HCT116 (cell line): ENCODE measurements at regions not wholly inside any gene's neighbourhood (a gene's known extent, or its start where the extent isn't known, plus 50 kb on each side); places are given as distances from the start of the nearest gene placed in this dataset.
"Not testable (repeated sequence)": the region's sequence is repeated elsewhere in the genome, so short reads cannot be mapped to it uniquely, and the experiment has no call there.

Experiments
- ATAC-seq: fragments of 200-7000 bp; cut with Tn5 transposase; 2 replicates; pipeline ENCODE4 v1.9.1; 2020; ENCODE audit warnings: mild to moderate bottlenecking, moderate library complexity
- BruUV-seq: library from RNA; stranded (reverse); fragments of 400-500 nt; replicated peaks from 2 replicates; lab custom pipeline; 2021; lab: Mats Ljungman, UMichigan
- CTCF ChIA-PET: fragments of 300-600 bp; sonication (Branson Sonifier 250); formaldehyde crosslinking; loops from one replicate; lab custom pipeline; 2021; ENCODE audit warnings: antibody characterized with exemption; lab: Charles Lee
- POLR2A ChIA-PET: fragments of 300-600, 350-600 bp; sonication (Branson Sonifier 250); formaldehyde crosslinking; loops from one replicate; lab custom pipeline; 2021; ENCODE audit warnings: antibody characterized with exemption; lab: Charles Lee
- RAD21 ChIA-PET, 2 experiments: fragments of 300-600 bp; sonication (Branson Sonifier 250); formaldehyde crosslinking; loops; one replicate each; lab custom pipeline; 2023; ENCODE audit warnings: low total read pairs in 2 of 2; ENCODE audit not compliant: uncharacterized antibody in 2 of 2, unreplicated experiment in 2 of 2, low non-redundant PET in 1 of 2; lab: Charles Lee
- DNase-seq: peaks from one replicate; pipeline ENCODE4 v3.0.0-alpha.2; 2010; ENCODE audit warnings: low read depth, low spot score
- H2AFZ ChIP-seq: fragments of 200-600 bp; shearing (Covaris generic), sonication (generic); 2 replicates; pipeline ENCODE4 v1.6.1; 2017; ENCODE audit warnings: low read depth, mixed run types, mixed read lengths, antibody characterized with exemption, low read length; ENCODE audit not compliant: poor library complexity, severe bottlenecking
- H3K27ac ChIP-seq: 2 replicates; pipeline ENCODE4 v1.5.1; 2012; ENCODE audit warnings: low read depth, low read length
- H3K27me3 ChIP-seq: fragments of 200-600 bp; sonication (generic); 2 replicates; pipeline ENCODE4 v1.6.1; 2016; ENCODE audit warnings: mixed run types, low read length, mixed read lengths; ENCODE audit not compliant: insufficient read depth
- H3K36me3 ChIP-seq, 2 experiments: fragments of 200-500 bp in 1 of 2; fragments of 200-600 bp in 1 of 2; sonication (Bioruptor generic) in 1 of 2; sonication (generic) in 1 of 2; 2 replicates each; pipeline versions ENCODE4 v1.5.1 to v1.6.1; 2014 to 2016; ENCODE audit warnings: low read length in 2 of 2, inconsistent platforms in 1 of 2, mixed read lengths in 1 of 2, mixed run types in 1 of 2; ENCODE audit not compliant: insufficient read depth in 2 of 2, control insufficient read depth in 1 of 2
- H3K4me1 ChIP-seq, 2 experiments: fragments of 200-600 bp in 1 of 2; sonication (generic) in 1 of 2; 2 replicates each; pipeline versions ENCODE4 v1.5.1 to v1.6.1; 2012 to 2017; ENCODE audit warnings: low read length in 2 of 2, inconsistent platforms in 1 of 2, mild to moderate bottlenecking in 1 of 2, mixed read lengths in 1 of 2, mixed run types in 1 of 2, moderate library complexity in 1 of 2; ENCODE audit not compliant: insufficient read depth in 2 of 2, control insufficient read depth in 1 of 2
- H3K4me2 ChIP-seq: fragments of 200-600 bp; sonication (generic); 2 replicates; pipeline ENCODE4 v1.6.1; 2017; ENCODE audit warnings: mixed run types, low read length, mixed read lengths
- H3K4me3 ChIP-seq, 2 experiments: fragments of 200-600 bp in 1 of 2; sonication (generic) in 1 of 2; replicated peaks in 1 of 2; 2 replicates each; pipeline ENCODE4 v1.5.1; 2011 to 2016; ENCODE audit warnings: low read length in 2 of 2, control low read depth in 1 of 2, low read depth in 1 of 2, mild to moderate bottlenecking in 1 of 2, mixed read lengths in 1 of 2, mixed run types in 1 of 2
- H3K79me2 ChIP-seq: fragments of 200-600 bp; sonication (generic); 2 replicates; pipeline ENCODE4 v1.6.1; 2017; ENCODE audit warnings: mild to moderate bottlenecking, mixed run types, low read length, moderate library complexity, mixed read lengths; ENCODE audit not compliant: insufficient read depth
- H3K9ac ChIP-seq: fragments of 200-600 bp; sonication (generic); 2 replicates; pipeline ENCODE4 v1.6.1; 2016; ENCODE audit warnings: low read length, mixed read lengths
- H3K9me2 ChIP-seq: fragments of 200-600 bp; sonication (generic), shearing (Covaris generic); 2 replicates; pipeline ENCODE4 v1.6.1; 2017; ENCODE audit warnings: mixed run types, mild to moderate bottlenecking, moderate library complexity; ENCODE audit not compliant: insufficient read depth
- H3K9me3 ChIP-seq, 2 experiments: fragments of 200-500 bp in 1 of 2; fragments of 200-600 bp in 1 of 2; sonication (Bioruptor generic) in 1 of 2; sonication (generic) in 1 of 2; 2 replicates each; pipeline ENCODE4 v1.6.1; 2014 to 2017; ENCODE audit warnings: low read length in 2 of 2, mixed read lengths in 2 of 2, inconsistent platforms in 1 of 2, low read depth in 1 of 2, mild to moderate bottlenecking in 1 of 2, mixed run types in 1 of 2, moderate library complexity in 1 of 2; ENCODE audit not compliant: control insufficient read depth in 1 of 2, insufficient read depth in 1 of 2
- H4K20me1 ChIP-seq: fragments of 200-600 bp; sonication (generic), shearing (Covaris generic); 2 replicates; pipeline ENCODE4 v1.6.1; 2017; ENCODE audit warnings: mixed run types, mild to moderate bottlenecking, moderate library complexity; ENCODE audit not compliant: insufficient read depth
- CEBPB ChIP-seq: IDR thresholded peaks from 2 replicates; pipeline ENCODE4 v1.6.1; 2012; ENCODE audit warnings: low read depth
- EGR1 ChIP-seq: IDR thresholded peaks from 2 replicates; pipeline ENCODE4 v1.6.1; 2012; ENCODE audit warnings: low read depth
- ELF1 ChIP-seq: IDR thresholded peaks from 2 replicates; pipeline ENCODE4 v1.6.1; 2012; ENCODE audit warnings: low read depth, borderline replicate concordance
- EZH2 ChIP-seq: fragments of 200-600 bp; sonication (generic); IDR thresholded peaks from 2 replicates; pipeline ENCODE4 v1.6.1; 2017; ENCODE audit warnings: antibody characterized with exemption, mixed run types
- FOSL1 ChIP-seq: IDR thresholded peaks from 2 replicates; pipeline ENCODE4 v1.6.1; 2012; ENCODE audit warnings: low read depth
- POLR2A ChIP-seq: IDR thresholded peaks from 2 replicates; pipeline ENCODE4 v1.7.0; 2011; ENCODE audit warnings: borderline replicate concordance; ENCODE audit not compliant: insufficient read depth, insufficient read length; ENCODE audit errors: extremely low read depth
- RAD21 ChIP-seq: IDR thresholded peaks from 2 replicates; pipeline ENCODE4 v1.6.1; 2012; ENCODE audit warnings: low read depth, mild to moderate bottlenecking
- SP1 ChIP-seq: IDR thresholded peaks from 2 replicates; pipeline ENCODE4 v1.6.1; 2012; ENCODE audit warnings: low read depth
- YY1 ChIP-seq: IDR thresholded peaks from 2 replicates; pipeline ENCODE4 v1.6.1; 2011; ENCODE audit warnings: low read length, low read depth, moderate library complexity, mild to moderate bottlenecking; ENCODE audit not compliant: insufficient replicate concordance; ENCODE audit errors: extremely low read depth
- ZFX ChIP-seq: fragments of 450-650 bp; IDR thresholded peaks from 2 replicates; pipeline ENCODE4 v1.6.1; 2017
- ZNF274 ChIP-seq: fragments of 200-500 bp; sonication (Bioruptor generic); IDR thresholded peaks from 2 replicates; pipeline ENCODE4 v1.6.1; 2014; ENCODE audit warnings: mild to moderate bottlenecking, low read depth, low read length, inconsistent platforms
- intact Hi-C: fragments of 100-400 bp; cut with micrococcal nuclease; formaldehyde crosslinking; loops from 2 replicates; pipeline ENCODE4 v1.10.0; 2022
- TF ChIP-seq, protein P1 (sequence below), 3 experiments: fragments of 200-600 bp in 1 of 3; sonication (generic) in 1 of 3; IDR thresholded peaks in 2 of 3; conservative IDR thresholded peaks in 1 of 3; 2 replicates each; pipeline ENCODE4 v1.5.1; 2012 to 2017; ENCODE audit warnings: low read depth in 2 of 3, low read length in 2 of 3, antibody characterized with exemption in 1 of 3, borderline replicate concordance in 1 of 3, control low read depth in 1 of 3, mild to moderate bottlenecking in 1 of 3, mixed read lengths in 1 of 3, mixed run types in 1 of 3, moderate library complexity in 1 of 3; ENCODE audit not compliant: insufficient read depth in 1 of 3
- TF ChIP-seq, protein P2 (sequence below): IDR thresholded peaks from 2 replicates; pipeline ENCODE4 v1.6.1; 2012
- TF ChIP-seq, protein P3 (sequence below): IDR thresholded peaks from 2 replicates; pipeline ENCODE4 v1.6.1; 2012; ENCODE audit warnings: low read depth

DNA sequence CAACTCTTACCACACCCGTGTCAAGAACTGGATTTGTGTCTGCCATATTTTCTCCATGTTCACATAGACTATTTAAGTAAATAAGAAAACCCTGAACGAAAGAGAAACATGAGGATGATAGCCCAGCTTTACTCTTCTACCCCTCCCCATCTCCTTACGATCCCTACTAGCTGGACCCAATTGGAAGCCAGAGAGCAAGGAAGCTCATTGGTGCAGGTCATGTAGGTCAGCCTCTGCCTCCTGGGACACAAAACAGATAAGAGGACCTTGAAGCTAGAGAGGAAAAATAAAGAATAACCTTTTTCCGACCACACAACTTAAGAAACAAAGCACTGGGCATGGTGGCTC is 124.6 kb upstream of the ATF7IP start:
- Histone ChIP-seq H3K9me2 (no peaks in the 10 kb centered on the region), H3K4me3 (no peak overlapping the region), H4K20me1 (no peaks in the 10 kb centered on the region), H3K79me2 (no peaks in the 10 kb centered on the region), H3K9ac (no peak overlapping the region), H3K4me2 (no peak overlapping the region), H3K9me3 (0 out of 4 replicates have a peak, but pooled peaks cover 0 to 3% of the 10 kb centered on the region in 2 experiments), H3K27me3 (no peaks in the 10 kb centered on the region), H2AFZ (no peak overlapping the region), H3K4me1 (no peaks in the 10 kb centered on the region; a peak in 1 of 4 replicates), H3K27ac (no peak overlapping the region), H3K36me3 (no peaks in the 10 kb centered on the region)
- CTCF ChIA-PET = no interaction called here
- DNase-seq (no peak), ATAC-seq (no peak)
- POLR2A ChIA-PET = no interaction called here
- TF ChIP-seq, protein P1, sequence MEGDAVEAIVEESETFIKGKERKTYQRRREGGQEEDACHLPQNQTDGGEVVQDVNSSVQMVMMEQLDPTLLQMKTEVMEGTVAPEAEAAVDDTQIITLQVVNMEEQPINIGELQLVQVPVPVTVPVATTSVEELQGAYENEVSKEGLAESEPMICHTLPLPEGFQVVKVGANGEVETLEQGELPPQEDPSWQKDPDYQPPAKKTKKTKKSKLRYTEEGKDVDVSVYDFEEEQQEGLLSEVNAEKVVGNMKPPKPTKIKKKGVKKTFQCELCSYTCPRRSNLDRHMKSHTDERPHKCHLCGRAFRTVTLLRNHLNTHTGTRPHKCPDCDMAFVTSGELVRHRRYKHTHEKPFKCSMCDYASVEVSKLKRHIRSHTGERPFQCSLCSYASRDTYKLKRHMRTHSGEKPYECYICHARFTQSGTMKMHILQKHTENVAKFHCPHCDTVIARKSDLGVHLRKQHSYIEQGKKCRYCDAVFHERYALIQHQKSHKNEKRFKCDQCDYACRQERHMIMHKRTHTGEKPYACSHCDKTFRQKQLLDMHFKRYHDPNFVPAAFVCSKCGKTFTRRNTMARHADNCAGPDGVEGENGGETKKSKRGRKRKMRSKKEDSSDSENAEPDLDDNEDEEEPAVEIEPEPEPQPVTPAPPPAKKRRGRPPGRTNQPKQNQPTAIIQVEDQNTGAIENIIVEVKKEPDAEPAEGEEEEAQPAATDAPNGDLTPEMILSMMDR (IDR thresholded peaks at IDR 0.05 in 2 of 3, conservative IDR thresholded peaks at IDR 0.05 in 1 of 3; ENCODE audit: borderline replicate concordance in 1 of 3, insufficient read depth in 1 of 3, low read depth in 2 of 3, low read length in 2 of 3) = no peak
- TF ChIP-seq, protein P2, sequence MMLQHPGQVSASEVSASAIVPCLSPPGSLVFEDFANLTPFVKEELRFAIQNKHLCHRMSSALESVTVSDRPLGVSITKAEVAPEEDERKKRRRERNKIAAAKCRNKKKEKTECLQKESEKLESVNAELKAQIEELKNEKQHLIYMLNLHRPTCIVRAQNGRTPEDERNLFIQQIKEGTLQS = no peak
- TF ChIP-seq RAD21 = no peak
- no peak for TF ChIP-seq ELF1
- TF ChIP-seq ZFX = no peak
- no peak for TF ChIP-seq YY1
- no peak for TF ChIP-seq ZNF274
- no peak for TF ChIP-seq CEBPB
- TF ChIP-seq POLR2A = no peak
- TF ChIP-seq SP1 = no peak
- TF ChIP-seq EGR1 = no peak
- TF ChIP-seq FOSL1 = no peak
- TF ChIP-seq, protein P3, sequence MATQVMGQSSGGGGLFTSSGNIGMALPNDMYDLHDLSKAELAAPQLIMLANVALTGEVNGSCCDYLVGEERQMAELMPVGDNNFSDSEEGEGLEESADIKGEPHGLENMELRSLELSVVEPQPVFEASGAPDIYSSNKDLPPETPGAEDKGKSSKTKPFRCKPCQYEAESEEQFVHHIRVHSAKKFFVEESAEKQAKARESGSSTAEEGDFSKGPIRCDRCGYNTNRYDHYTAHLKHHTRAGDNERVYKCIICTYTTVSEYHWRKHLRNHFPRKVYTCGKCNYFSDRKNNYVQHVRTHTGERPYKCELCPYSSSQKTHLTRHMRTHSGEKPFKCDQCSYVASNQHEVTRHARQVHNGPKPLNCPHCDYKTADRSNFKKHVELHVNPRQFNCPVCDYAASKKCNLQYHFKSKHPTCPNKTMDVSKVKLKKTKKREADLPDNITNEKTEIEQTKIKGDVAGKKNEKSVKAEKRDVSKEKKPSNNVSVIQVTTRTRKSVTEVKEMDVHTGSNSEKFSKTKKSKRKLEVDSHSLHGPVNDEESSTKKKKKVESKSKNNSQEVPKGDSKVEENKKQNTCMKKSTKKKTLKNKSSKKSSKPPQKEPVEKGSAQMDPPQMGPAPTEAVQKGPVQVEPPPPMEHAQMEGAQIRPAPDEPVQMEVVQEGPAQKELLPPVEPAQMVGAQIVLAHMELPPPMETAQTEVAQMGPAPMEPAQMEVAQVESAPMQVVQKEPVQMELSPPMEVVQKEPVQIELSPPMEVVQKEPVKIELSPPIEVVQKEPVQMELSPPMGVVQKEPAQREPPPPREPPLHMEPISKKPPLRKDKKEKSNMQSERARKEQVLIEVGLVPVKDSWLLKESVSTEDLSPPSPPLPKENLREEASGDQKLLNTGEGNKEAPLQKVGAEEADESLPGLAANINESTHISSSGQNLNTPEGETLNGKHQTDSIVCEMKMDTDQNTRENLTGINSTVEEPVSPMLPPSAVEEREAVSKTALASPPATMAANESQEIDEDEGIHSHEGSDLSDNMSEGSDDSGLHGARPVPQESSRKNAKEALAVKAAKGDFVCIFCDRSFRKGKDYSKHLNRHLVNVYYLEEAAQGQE = no peak
- TF ChIP-seq EZH2 = no peak
- RAD21 ChIA-PET = no interaction called here
- intact Hi-C loops = no loop called here
- BruUV-seq = no TSS peak

DNA sequence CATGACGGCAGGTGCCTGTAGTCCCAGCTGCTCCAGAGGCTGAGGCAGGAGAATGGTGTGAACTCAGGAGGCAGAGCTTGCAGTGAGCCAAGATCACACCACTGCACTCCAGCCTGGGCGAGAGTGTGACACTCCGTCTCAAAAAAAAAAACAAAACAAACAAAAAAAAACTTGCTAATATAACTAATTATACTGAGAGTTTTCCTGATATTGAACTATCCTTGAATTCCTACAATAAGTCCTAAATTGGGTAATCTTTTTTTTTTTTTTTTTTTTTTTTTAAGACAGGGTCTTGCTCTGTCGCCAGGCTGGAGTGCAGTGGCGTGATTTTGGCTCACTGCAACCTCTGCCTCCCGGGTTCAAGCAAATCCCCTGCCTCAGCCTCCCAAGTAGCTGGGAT is 122.7 kb upstream of the ATF7IP start:
- H3K27me3 ChIP-seq, H3K4me3 ChIP-seq, H3K9me2 ChIP-seq, CTCF ChIA-PET, intact Hi-C loops, H3K9ac ChIP-seq, H2AFZ ChIP-seq, H3K36me3 ChIP-seq, DNase-seq, POLR2A ChIA-PET, ATAC-seq, BruUV-seq, H3K9me3 ChIP-seq, H3K4me2 ChIP-seq, H3K79me2 ChIP-seq, H3K4me1 ChIP-seq, H4K20me1 ChIP-seq, RAD21 ChIA-PET, H3K27ac ChIP-seq: not testable (repeated sequence)
